Breast epithelium (tissue), 3 donors: ENCODE measurements at regions not wholly inside any gene's neighbourhood (a gene's known extent, or its start where the extent isn't known, plus 50 kb on each side); places are given as distances from the start of the nearest gene placed in this dataset.

Source experiments
- POLR2A ChIP-seq: fragments of 450-650 bp; IDR thresholded peaks from one replicate; pipeline ENCODE4 v1.6.1; 2016; ENCODE audit warnings: antibody characterized with exemption, mild to moderate bottlenecking, moderate library complexity
- TF ChIP-seq, protein P1 (sequence below), 3 donors: fragments of 450-650 bp; IDR thresholded peaks; one replicate each; pipeline ENCODE4 v1.5.1; 2016 to 2017; ENCODE audit warnings: antibody characterized with exemption in 3 of 3, mild to moderate bottlenecking in 3 of 3, moderate library complexity in 3 of 3

DNA sequence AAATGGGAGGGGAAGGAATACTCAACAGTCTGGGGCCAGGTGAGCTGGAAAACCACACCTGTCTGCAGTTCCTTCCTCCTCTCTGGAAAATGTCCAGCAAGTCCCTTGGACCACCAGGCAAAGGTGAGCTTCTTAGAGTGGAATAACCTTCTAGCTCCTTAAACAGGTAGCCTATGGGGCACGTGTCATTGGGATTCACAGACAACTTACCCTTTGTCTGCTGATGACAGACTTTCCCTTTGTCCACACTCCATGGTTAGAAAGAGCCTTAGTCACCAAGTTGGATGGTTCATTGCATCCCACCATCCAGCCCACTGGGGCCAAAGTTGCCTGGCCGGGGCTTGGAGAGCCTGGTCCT, 98.0 kb upstream of the ITGA6 start:
- TF ChIP-seq, protein P1, sequence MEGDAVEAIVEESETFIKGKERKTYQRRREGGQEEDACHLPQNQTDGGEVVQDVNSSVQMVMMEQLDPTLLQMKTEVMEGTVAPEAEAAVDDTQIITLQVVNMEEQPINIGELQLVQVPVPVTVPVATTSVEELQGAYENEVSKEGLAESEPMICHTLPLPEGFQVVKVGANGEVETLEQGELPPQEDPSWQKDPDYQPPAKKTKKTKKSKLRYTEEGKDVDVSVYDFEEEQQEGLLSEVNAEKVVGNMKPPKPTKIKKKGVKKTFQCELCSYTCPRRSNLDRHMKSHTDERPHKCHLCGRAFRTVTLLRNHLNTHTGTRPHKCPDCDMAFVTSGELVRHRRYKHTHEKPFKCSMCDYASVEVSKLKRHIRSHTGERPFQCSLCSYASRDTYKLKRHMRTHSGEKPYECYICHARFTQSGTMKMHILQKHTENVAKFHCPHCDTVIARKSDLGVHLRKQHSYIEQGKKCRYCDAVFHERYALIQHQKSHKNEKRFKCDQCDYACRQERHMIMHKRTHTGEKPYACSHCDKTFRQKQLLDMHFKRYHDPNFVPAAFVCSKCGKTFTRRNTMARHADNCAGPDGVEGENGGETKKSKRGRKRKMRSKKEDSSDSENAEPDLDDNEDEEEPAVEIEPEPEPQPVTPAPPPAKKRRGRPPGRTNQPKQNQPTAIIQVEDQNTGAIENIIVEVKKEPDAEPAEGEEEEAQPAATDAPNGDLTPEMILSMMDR (IDR thresholded peaks at IDR 0.05) = no peak
- TF ChIP-seq POLR2A = no peak
